Astrocyte (in vitro differentiated cells and primary cell): ENCODE measurements at regions not wholly inside any gene's neighbourhood (a gene's known extent, or its start where the extent isn't known, plus 50 kb on each side); places are given as distances from the start of the nearest gene placed in this dataset.

Experiments used
- DNase-seq: peaks from one replicate; pipeline ENCODE4 v3.0.0-alpha.2; 2010; ENCODE audit warnings: low read depth
- FAIRE-seq: peaks from 2 replicates; lab custom pipeline; 2011; peaks lifted over from hg19 to GRCh38; lab: Jason Lieb, UNC
- H2AFZ ChIP-seq: 2 replicates; pipeline ENCODE4 v1.6.0; 2012; ENCODE audit warnings: low read depth, low read length, inconsistent platforms
- H3K27ac ChIP-seq: 2 replicates; pipeline ENCODE4 v1.5.1; 2011; ENCODE audit warnings: low read depth, low read length, inconsistent platforms
- H3K27me3 ChIP-seq: 2 replicates; pipeline ENCODE4 v1.6.0; 2011; ENCODE audit warnings: low read length, inconsistent platforms; ENCODE audit not compliant: insufficient read depth
- H3K36me3 ChIP-seq: 2 replicates; pipeline ENCODE4 v1.5.1; 2011; ENCODE audit warnings: low read length, inconsistent platforms; ENCODE audit not compliant: insufficient read depth
- H3K4me1 ChIP-seq: 2 replicates; pipeline ENCODE4 v1.5.1; 2011; ENCODE audit warnings: low read length, inconsistent platforms; ENCODE audit not compliant: insufficient read depth
- H3K4me2 ChIP-seq: 2 replicates; pipeline ENCODE4 v1.6.0; 2012; ENCODE audit warnings: low read length, inconsistent platforms
- H3K4me3 ChIP-seq: 2 replicates; pipeline ENCODE4 v1.5.1; 2011; ENCODE audit warnings: low read depth, mild to moderate bottlenecking, low read length, inconsistent platforms; ENCODE audit not compliant: insufficient read depth
- H3K79me2 ChIP-seq: 2 replicates; pipeline ENCODE4 v1.6.0; 2012; ENCODE audit warnings: mild to moderate bottlenecking, low read length, inconsistent platforms; ENCODE audit not compliant: insufficient read depth
- H3K9ac ChIP-seq: 2 replicates; pipeline ENCODE4 v1.6.0; 2012; ENCODE audit warnings: mild to moderate bottlenecking, low read length, inconsistent platforms
- H3K9me3 ChIP-seq: 2 replicates; pipeline ENCODE4 v1.5.1; 2012; ENCODE audit warnings: low read depth, mild to moderate bottlenecking, low read length, inconsistent platforms; ENCODE audit not compliant: insufficient read depth
- H4K20me1 ChIP-seq: 2 replicates; pipeline ENCODE4 v1.6.0; 2012; ENCODE audit warnings: low read length, inconsistent platforms; ENCODE audit not compliant: insufficient read depth
- H3K27ac Mint-ChIP-seq: one replicate; pipeline ENCODE4 v1.8.0; 2021; ENCODE audit warnings: mild to moderate bottlenecking, mixed read lengths; ENCODE audit not compliant: unreplicated experiment
- H3K27me3 Mint-ChIP-seq: one replicate; pipeline ENCODE4 v1.8.0; 2021; ENCODE audit warnings: low read depth, mixed read lengths; ENCODE audit not compliant: unreplicated experiment
- H3K36me3 Mint-ChIP-seq: one replicate; pipeline ENCODE4 v1.8.0; 2021; ENCODE audit warnings: low read depth, mixed read lengths; ENCODE audit not compliant: unreplicated experiment
- H3K4me1 Mint-ChIP-seq: one replicate; pipeline ENCODE4 v1.8.0; 2021; ENCODE audit warnings: low read depth, mixed read lengths; ENCODE audit not compliant: unreplicated experiment
- H3K4me3 Mint-ChIP-seq: one replicate; pipeline ENCODE4 v1.8.0; 2021; ENCODE audit warnings: mild to moderate bottlenecking, moderate library complexity, mixed read lengths; ENCODE audit not compliant: unreplicated experiment
- H3K9me3 Mint-ChIP-seq: one replicate; pipeline ENCODE4 v1.8.0; 2021; ENCODE audit warnings: mild to moderate bottlenecking, mixed read lengths; ENCODE audit not compliant: unreplicated experiment
- EZH2 ChIP-seq: IDR thresholded peaks from 2 replicates; pipeline ENCODE4 v1.6.1; 2012; ENCODE audit warnings: mild to moderate bottlenecking, low read length, inconsistent platforms; ENCODE audit not compliant: insufficient read depth
- TF ChIP-seq, protein P1 (sequence below): IDR thresholded peaks from 2 replicates; pipeline ENCODE4 v1.5.1; 2011; ENCODE audit warnings: low read depth, mild to moderate bottlenecking, inconsistent platforms, low read length, moderate library complexity; ENCODE audit not compliant: insufficient read depth

DNA sequence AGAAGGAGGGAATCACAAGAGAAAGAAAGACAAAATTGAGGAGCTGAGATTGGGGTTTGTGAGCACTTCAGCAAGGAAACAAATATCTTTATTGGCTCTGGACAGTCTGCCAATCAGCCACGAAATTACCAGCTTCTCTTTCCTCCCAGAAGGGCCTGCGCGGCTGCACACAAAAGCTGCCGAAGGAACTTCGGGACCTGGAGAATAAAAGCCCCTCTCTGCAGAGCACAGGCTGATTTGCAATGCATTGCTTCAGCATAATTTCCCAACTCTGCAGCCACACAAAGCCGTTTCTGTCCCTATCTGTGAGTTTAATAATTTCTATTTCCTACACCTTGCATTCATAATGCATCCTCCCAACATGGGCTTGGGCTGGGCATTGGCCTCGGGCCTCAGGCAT is 522.6 kb downstream of the BUD13 start:
- Histone ChIP-seq H3K4me2 (no peak overlapping the region), H3K27ac (no peak overlapping the region), H3K27me3 (peaks cover 2% of the 10 kb centered on the region), H3K9ac (no peak overlapping the region), H2AFZ (no peak overlapping the region), H3K9me3 (peaks cover 2% of the 10 kb centered on the region), H3K79me2 (no peaks in the 10 kb centered on the region), H3K4me3 (no peak overlapping the region), H3K36me3 (no peaks in the 10 kb centered on the region), H3K4me1 (no peaks in the 10 kb centered on the region), H4K20me1 (no peaks in the 10 kb centered on the region)
- TF ChIP-seq, protein P1, sequence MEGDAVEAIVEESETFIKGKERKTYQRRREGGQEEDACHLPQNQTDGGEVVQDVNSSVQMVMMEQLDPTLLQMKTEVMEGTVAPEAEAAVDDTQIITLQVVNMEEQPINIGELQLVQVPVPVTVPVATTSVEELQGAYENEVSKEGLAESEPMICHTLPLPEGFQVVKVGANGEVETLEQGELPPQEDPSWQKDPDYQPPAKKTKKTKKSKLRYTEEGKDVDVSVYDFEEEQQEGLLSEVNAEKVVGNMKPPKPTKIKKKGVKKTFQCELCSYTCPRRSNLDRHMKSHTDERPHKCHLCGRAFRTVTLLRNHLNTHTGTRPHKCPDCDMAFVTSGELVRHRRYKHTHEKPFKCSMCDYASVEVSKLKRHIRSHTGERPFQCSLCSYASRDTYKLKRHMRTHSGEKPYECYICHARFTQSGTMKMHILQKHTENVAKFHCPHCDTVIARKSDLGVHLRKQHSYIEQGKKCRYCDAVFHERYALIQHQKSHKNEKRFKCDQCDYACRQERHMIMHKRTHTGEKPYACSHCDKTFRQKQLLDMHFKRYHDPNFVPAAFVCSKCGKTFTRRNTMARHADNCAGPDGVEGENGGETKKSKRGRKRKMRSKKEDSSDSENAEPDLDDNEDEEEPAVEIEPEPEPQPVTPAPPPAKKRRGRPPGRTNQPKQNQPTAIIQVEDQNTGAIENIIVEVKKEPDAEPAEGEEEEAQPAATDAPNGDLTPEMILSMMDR: no peak
- no peak overlapping the region for H3K4me3 Mint-ChIP-seq
- no peak for FAIRE-seq
- no peak overlapping the region for H3K27ac Mint-ChIP-seq
- H3K36me3 Mint-ChIP-seq: no peaks in the 10 kb centered on the region
- H3K4me1 Mint-ChIP-seq: no peaks in the 10 kb centered on the region
- DNase-seq: no peak
- peaks cover 61% of the 10 kb centered on the region for H3K27me3 Mint-ChIP-seq
- peaks cover 12% of the 10 kb centered on the region for H3K9me3 Mint-ChIP-seq

DNA sequence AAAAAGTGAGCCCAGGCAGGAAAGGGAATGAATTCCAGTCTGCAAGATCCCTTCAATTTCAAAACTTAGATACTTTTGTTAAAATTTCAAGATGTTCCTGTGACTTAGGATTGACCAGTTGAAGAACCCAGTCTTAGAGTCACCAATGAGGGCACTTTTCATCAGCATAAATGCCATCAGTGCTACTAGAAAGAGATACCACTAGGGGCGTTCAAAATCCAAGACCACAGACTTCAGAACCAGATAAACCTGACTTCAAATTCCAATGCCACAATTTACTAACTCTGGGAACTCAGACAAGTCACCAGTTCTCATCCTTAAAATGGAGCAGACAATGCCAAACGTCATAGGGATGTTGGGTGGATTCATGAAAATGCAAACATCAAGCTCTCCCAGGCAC is 523.2 kb downstream of the BUD13 start:
- FAIRE-seq: no peak
- H3K9me3 Mint-ChIP-seq: peaks cover 12% of the 10 kb centered on the region

DNA sequence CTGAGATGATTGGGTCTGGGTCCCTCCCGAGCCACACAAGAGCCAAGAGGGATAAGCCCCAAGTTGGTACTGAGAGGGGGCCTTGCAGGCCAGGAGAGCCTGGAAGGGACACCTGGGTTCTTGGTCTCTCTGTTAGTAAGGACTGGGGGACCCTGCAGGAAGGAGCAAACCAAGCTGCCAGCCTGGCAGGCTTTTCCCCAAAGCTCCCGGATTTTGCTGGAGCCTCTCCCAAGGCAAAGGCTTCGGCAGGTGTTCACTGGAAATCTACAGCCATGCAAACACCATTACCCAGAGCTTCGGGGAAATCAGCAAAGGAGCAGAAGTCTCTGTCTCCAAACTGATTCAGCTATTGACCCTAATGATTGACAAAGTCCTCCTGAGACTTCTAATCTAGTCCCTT is 527.9 kb downstream of the BUD13 start:
- H3K36me3 Mint-ChIP-seq: no peaks in the 10 kb centered on the region
- H3K9me3 Mint-ChIP-seq: peaks cover 3% of the 10 kb centered on the region
- H3K9ac ChIP-seq: no peak overlapping the region
- peaks cover 3% of the 10 kb centered on the region for H3K27me3 ChIP-seq
- no peak overlapping the region for H3K4me2 ChIP-seq
- no peak overlapping the region for H3K27ac Mint-ChIP-seq
- TF ChIP-seq EZH2: no peak
- TF ChIP-seq, protein P1: no peak
- H3K4me1 Mint-ChIP-seq: no peaks in the 10 kb centered on the region
- H3K4me1 ChIP-seq: no peaks in the 10 kb centered on the region
- H3K9me3 ChIP-seq: no peaks in the 10 kb centered on the region
- no peak for FAIRE-seq
- DNase-seq: no peak
- H3K36me3 ChIP-seq: no peaks in the 10 kb centered on the region
- no peak overlapping the region for H3K4me3 Mint-ChIP-seq
- no peak overlapping the region for H3K4me3 ChIP-seq
- H3K27me3 Mint-ChIP-seq: peaks cover 73% of the 10 kb centered on the region
- no peaks in the 10 kb centered on the region for H3K79me2 ChIP-seq
- no peak overlapping the region for H2AFZ ChIP-seq
- no peaks in the 10 kb centered on the region for H4K20me1 ChIP-seq
- no peak overlapping the region for H3K27ac ChIP-seq

More for the DNA sequence above, 523.2 kb downstream of the BUD13 start:
- no peak overlapping the region for H3K4me3 ChIP-seq
- peaks cover 2% of the 10 kb centered on the region for H3K27me3 ChIP-seq
- Mint-ChIP-seq H3K27ac (no peak overlapping the region), H3K27me3 (peaks cover 65% of the 10 kb centered on the region), H3K36me3 (no peaks in the 10 kb centered on the region), H3K4me1 (no peaks in the 10 kb centered on the region), H3K4me3 (no peak overlapping the region)
- no peak overlapping the region for H3K9ac ChIP-seq
- H2AFZ ChIP-seq: no peak overlapping the region
- no peaks in the 10 kb centered on the region for H3K4me1 ChIP-seq
- DNase-seq: no peak
- no peaks in the 10 kb centered on the region for H3K79me2 ChIP-seq
- H3K27ac ChIP-seq: no peak overlapping the region
- H3K9me3 ChIP-seq: peaks cover 2% of the 10 kb centered on the region
- TF ChIP-seq EZH2: no peak
- no peak overlapping the region for H3K4me2 ChIP-seq
- no peaks in the 10 kb centered on the region for H4K20me1 ChIP-seq
- H3K36me3 ChIP-seq: no peaks in the 10 kb centered on the region
